ENCODE measurements at regions not wholly inside any gene's neighbourhood (a gene's known extent, or its start where the extent isn't known, plus 50 kb on each side); places are given as distances from the start of the nearest gene placed in this dataset.

- TF ChIP-seq CREB1 (IDR thresholded peaks at IDR 0.05) (no peak), SRF (IDR thresholded peaks at IDR 0.05; ENCODE audit: low read depth, low read length) (no peak), POLR2AphosphoS5 (IDR thresholded peaks at IDR 0.05; ENCODE audit: low read depth, low read length) (no peak), CTCF (IDR thresholded peaks at IDR 0.05; ENCODE audit: control extremely low read depth in 1 of 3, insufficient read depth in 1 of 3, low read depth in 1 of 3, low read length in 3 of 3) (no peak), EP300 (IDR thresholded peaks at IDR 0.05; ENCODE audit: borderline replicate concordance in 1 of 2, low read depth in 2 of 2, low read length in 2 of 2) (no peak), EZH2 (IDR thresholded peaks at IDR 0.05; ENCODE audit: low read depth, low read length, severe bottlenecking) (no peak), JUN (IDR thresholded peaks at IDR 0.05; ENCODE audit: low read depth, low read length) (no peak), TEAD4 (IDR thresholded peaks at IDR 0.05; ENCODE audit: low read depth, low read length) (no peak)
- TF ChIP-seq, protein P1, sequence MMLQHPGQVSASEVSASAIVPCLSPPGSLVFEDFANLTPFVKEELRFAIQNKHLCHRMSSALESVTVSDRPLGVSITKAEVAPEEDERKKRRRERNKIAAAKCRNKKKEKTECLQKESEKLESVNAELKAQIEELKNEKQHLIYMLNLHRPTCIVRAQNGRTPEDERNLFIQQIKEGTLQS (IDR thresholded peaks at IDR 0.05; ENCODE audit: insufficient read depth, low read depth, low read length), result no peak
Observed at GRCh38 chr5:2864515-2865105, 113.1 kb upstream of the IRX2 start.
